Stimulated activated CD4-positive, alpha-beta T cell treated with anti-CD3 and anti-CD28 coated beads, Interleukin-1b, Interleukin-23, amount 100 ng/mL, for 48 hours (primary cell): ENCODE measurements at regions not wholly inside any gene's neighbourhood (a gene's known extent, or its start where the extent isn't known, plus 50 kb on each side); places are given as distances from the start of the nearest gene placed in this dataset.
"Not testable (repeated sequence)": the region's sequence is repeated elsewhere in the genome, so short reads cannot be mapped to it uniquely, and the experiment has no call there.

Experiments used
- DNase-seq: peaks from one replicate; pipeline ENCODE4 v3.0.0-alpha.2; 2020

DNA sequence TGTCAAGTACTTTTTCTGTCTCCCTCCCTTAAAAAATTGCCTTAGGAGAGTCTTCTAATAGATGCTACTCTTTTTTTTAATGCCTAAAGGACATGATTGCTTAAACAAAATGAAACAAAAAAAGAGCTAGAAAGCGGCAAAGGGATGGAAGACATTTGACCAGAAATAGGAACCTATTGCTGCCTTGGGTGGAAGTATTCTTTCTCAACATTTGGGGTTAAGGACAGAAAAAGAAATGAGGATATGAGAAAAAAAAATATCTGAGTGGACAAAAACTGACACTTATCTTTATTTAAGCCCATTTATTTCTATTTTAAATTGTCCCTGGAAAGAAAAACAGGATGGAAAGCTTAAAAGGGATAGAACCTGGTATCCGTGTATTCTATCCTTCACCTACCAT is 664.9 kb upstream of the CITED2 start:
- DNase-seq = no peak

GRCh38 chr6:140036196-140036595 is 661.7 kb upstream of the CITED2 start:
- no peak for DNase-seq

GRCh38 chr6:140032189-140032588 is 657.7 kb upstream of the CITED2 start:
- DNase-seq = no peak

GRCh38 chr6:140029551-140029950 is 655.1 kb upstream of the CITED2 start:
- DNase-seq = no peak

GRCh38 chr6:140027219-140027618 is 652.8 kb upstream of the CITED2 start:
- DNase-seq = no peak

GRCh38 chr6:140026546-140026945 is 652.1 kb upstream of the CITED2 start:
- no peak for DNase-seq

DNA sequence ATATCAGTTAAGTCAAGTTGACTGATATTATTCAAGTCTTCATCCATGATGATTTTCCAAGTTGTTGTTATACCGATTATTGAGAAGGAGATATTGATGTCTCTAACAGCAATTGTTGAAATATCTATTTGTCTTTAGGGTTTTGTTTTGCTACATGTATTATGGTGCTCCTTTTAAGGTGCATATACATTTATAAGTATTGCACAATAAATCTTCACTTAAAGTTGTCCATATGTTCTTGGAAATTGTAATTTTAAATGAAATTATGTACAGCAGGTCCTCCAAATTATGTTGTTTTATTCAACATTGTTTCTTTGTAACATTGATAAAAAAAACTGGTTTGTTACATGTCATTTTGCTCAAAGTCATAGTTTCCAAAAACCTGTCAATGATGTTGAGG is 650.7 kb upstream of the CITED2 start:
- no peak for DNase-seq

DNA sequence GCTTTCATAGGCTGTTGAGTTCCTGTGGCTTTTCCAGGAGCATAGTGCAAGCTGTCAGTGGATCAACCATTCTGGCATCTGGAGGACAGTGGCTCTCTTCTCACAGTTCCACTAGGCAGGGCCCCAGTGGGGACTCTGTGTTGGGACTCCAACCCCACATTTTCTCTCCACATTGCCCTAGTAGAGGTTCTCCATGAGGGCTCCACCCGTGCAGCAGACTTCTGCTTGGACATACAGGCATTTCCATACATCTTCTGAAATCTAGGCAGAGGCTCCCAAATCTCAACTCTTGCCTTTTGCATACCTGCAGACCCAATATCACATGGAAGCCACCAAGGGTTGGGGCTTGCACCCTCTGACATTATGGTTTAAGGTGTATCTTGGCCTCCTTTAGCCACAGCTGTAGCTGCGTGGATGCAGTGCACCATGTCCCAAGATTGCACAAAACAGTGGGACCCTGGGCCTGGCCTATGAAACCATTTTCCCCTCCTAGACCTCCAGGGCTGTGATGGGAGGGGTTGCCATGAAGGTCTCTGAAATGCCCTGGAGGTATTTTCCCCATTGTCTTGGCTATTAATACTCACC is 645.9 kb upstream of the CITED2 start:
- DNase-seq = no peak

GRCh38 chr6:140018588-140018987 is 644.1 kb upstream of the CITED2 start:
- no peak for DNase-seq

- DNase-seq = no peak
Measured at GRCh38 chr6:140017470-140017869, 643.0 kb upstream of the CITED2 start.

GRCh38 chr6:140012150-140012549 is 637.7 kb upstream of the CITED2 start:
- DNase-seq = no peak

DNA sequence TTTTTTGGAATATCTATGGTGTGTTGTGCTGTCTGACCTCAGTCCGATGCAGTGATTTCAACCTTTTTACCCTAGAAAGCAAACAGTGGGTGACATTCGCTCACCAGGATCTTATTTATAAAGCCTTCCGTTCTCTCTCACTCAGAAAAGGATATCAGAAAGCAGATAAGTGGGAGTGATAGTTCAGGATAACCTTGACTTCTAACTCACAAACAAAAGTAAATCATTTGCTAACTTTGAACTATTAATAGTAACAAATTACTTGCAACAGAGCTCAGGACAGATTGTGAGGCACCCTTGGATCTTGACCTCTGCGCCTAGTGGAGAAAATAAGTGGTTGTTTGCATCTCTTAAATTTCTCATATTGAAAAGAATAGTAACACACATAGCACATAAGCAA is 637.1 kb upstream of the CITED2 start:
- no peak for DNase-seq

GRCh38 chr6:140009286-140009685 is 634.8 kb upstream of the CITED2 start:
- DNase-seq = no peak

DNA sequence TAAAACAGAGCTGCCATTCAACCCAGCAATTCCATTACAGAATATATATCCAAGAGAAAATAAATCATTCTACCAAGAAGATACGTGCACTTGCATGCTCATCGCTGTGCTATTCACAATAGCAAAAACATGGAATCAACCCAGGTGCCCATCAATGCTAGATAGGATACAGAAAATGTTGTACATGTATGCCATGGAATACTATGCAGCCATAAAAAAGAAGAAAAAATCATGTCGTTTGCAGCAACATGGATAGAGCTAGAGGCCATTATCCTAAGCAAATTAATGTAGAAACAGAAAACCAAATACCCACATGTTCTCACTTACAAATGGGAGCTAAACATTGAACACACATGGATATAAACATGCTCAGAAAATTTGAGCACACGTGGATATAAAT is 633.1 kb upstream of the CITED2 start:
- no peak for DNase-seq

GRCh38 chr6:140003217-140003616 is 628.8 kb upstream of the CITED2 start:
- no peak for DNase-seq

DNA sequence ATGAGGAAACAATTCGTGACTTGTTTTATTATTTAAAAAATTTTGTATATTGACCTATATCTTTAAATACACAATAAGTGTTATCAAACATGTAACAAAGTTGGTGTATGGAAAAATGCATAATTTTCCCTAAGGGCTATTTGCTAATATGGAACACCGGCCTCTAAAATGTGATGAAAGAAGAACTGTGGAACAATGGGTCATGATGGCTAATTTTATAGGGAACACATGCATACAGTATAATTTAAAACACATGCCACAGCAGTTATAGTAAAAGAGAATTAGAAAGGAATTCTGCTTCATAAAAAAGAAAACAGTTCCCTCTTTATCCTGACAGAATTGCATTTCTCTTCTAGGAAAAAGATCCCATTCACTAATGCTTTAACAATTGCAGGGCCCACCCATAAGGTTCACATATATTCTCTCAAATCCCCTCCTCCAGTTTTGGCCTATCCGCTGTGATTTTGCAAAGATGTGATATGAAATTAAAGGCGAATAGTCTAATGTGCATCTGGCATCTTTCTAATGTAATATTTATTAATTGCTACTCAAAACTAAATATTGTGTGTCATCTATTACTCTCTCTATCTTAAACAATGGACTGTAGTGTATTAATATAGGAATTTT is 628.1 kb upstream of the CITED2 start:
- DNase-seq = no peak

GRCh38 chr6:140001821-140002341 is 627.4 kb upstream of the CITED2 start:
- DNase-seq = no peak

GRCh38 chr6:140001005-140001404 is 626.6 kb upstream of the CITED2 start:
- no peak for DNase-seq

DNA sequence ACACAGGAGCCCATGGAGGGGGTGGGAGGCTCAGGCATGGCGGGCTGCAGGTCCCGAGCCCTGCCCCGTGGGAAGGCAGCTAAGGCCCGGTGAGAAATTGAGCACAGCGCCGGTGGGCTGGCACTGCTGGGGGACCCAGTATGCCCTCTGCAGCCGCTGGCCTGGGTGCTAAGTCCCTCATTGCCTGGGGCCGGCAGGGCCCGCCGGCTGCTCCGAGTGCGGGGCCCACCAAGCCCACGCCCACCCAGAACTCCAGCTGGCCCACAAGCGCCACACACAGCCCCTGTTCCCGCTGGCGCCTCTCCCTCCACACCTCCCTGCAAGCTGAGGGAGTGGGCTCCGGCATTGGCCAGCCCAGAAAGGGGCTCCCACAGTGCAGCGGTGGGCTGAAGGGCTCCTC is 625.2 kb upstream of the CITED2 start:
- DNase-seq = not testable (repeated sequence)

DNA sequence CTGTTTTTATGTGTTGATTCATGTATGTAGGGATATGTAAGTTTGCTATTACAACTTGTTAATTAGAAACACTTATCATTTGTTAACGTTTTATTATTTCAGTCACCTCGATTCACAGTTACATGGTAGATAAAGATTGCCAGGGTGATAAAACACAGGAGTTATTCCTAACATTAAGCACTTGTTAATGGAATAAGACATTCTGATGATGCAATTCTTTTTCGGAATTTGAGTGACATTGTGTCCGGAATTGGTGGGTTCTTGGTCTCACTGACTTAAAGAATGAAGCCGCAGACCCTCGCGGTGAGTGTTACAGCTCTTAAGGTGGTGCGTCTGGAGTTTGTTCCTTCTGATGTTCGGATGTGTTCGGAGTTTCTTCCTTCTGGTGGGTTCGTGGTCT is 624.0 kb upstream of the CITED2 start:
- DNase-seq = not testable (repeated sequence)

DNA sequence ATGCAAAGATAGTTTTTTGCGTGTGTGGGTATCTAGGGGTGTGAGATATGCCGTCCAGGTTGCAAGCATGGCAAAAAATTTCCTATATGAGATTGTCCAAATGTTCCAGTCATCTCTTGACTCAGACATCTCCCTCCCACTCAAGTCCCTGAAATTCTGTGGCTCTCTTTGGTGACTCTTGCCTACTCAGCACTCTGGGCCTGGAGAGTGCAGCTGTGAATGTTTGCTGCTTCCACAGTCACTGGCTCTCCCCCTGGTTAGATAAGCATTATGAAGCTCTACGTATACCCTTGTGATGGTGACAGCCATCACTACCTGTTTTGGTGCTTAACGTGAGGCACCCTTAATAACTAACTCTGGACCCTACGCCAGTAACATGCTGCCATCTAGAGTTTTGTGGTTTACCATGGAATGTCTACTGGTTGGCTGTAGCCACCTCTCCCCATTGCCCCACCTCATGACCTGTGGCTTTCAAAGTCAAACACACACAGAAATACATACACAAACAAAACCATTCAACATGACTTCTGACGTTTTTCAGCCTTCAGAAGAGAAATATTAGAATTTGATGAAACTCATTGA is 621.9 kb upstream of the CITED2 start:
- no peak for DNase-seq

DNA sequence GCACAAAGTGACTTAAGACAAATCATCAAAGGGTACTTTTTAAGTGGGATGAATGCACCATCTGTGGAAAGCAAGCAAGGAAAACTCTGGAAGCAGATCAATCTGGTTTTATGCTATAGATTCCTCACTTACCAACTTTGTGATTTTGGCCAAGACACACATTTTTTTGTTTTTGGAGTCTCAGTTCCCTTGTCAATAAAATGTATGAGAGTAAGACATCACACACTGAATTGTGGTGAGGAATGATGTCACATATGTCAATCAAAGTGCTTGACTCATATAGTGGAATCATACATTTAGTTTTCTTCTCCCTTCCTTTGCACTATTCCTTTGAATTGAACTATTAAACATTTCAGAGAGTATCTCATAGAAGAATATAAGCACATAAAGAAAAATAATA is 620.5 kb upstream of the CITED2 start:
- DNase-seq = no peak

DNA sequence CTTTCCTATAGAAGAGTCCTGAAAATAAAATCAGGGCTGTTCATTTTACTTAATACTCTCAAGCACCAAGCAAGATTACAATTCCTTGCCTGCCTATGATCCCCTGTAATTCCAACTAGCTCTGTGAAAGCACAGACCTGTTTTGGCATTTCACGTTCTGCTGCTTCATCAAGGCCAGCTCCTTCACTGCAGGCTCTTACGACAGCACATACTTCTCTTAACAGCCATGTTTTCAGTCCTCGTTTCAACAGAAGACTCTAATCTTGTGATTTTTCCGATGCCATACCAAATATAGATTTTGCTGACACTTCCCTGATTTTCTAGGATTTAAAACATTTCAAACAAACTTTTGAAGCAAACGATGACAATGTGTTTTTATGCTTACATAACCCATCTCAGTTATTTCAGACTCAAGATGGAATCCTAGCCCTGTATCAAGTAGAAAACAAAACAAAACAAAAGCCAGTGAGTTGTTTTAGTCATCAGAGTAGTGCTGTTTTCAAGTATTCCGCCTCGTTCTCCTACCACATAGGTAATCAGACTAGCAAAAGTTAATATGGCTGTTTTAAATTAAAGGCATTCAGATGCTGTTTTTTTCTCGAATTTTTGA is 616.5 kb upstream of the CITED2 start:
- no peak for DNase-seq

DNA sequence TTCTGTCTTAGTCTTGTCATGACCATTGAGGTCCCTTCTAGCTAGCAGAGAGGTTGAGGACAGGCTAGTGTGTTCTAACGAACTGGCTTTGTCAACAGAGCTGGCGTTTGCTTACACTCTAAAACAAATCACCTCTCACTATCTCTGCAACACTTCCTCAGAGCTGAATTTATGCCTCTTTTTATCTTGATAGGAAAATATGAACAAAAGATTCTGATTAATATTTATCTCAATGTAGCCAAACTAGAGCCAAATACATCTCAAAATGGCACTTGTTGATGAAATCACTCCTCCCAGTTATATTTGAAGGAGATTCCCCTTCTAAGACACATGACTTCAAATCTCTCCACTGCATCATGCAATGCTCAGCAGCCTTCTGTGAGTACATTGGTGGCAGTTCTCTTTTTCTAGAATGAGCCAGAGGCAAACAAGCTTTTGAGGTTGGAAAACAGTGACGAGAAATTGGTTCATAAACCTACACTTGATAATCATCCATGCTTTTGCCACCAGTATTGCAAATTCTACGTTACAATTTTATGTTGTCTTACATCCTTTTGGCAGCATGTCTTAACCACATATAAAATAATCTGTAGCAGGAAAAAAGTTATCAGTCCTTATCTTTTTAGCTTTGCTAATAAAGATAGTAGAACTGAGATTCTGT is 615.7 kb upstream of the CITED2 start:
- no peak for DNase-seq
